ENCODE measurements at regions not wholly inside any gene's neighbourhood (a gene's known extent, or its start where the extent isn't known, plus 50 kb on each side); places are given as distances from the start of the nearest gene placed in this dataset.
"Not testable (repeated sequence)": the region's sequence is repeated elsewhere in the genome, so short reads cannot be mapped to it uniquely, and the experiment has no call there.

GRCh38 chr6:140269591-140270165, 895.2 kb upstream of the CITED2 start:
- DNase-seq: no peak

- DNase-seq: no peak
These were observed 890.0 kb upstream of the CITED2 start for GRCh38 chr6:140264431-140264830.

GRCh38 chr6:140258302-140258701, 883.9 kb upstream of the CITED2 start:
- DNase-seq: not testable (repeated sequence)

GRCh38 chr6:140256248-140256647, 881.8 kb upstream of the CITED2 start:
- no peak for DNase-seq

- DNase-seq: no peak
These were observed 878.6 kb upstream of the CITED2 start for GRCh38 chr6:140253096-140253495.

GRCh38 chr6:140252099-140252498, 877.7 kb upstream of the CITED2 start:
- DNase-seq: no peak

- no peak for DNase-seq
These were observed 871.0 kb upstream of the CITED2 start for GRCh38 chr6:140245296-140246040.

GRCh38 chr6:140237251-140237650, 862.8 kb upstream of the CITED2 start:
- no peak for DNase-seq

GRCh38 chr6:140236732-140237131, 862.3 kb upstream of the CITED2 start:
- no peak for DNase-seq

GRCh38 chr6:140230282-140230681, 855.8 kb upstream of the CITED2 start:
- no peak for DNase-seq

GRCh38 chr6:140228491-140228890, 854.0 kb upstream of the CITED2 start:
- no peak for DNase-seq

GRCh38 chr6:140226637-140227036, 852.2 kb upstream of the CITED2 start:
- no peak for DNase-seq

GRCh38 chr6:140225701-140226436, 851.4 kb upstream of the CITED2 start:
- no peak for DNase-seq

GRCh38 chr6:140217283-140217682, 842.8 kb upstream of the CITED2 start:
- no peak for DNase-seq

GRCh38 chr6:140209775-140210174, 835.3 kb upstream of the CITED2 start:
- no peak for DNase-seq

- no peak for DNase-seq
These were observed 833.8 kb upstream of the CITED2 start for GRCh38 chr6:140208286-140208685.

GRCh38 chr6:140205795-140206593, 831.5 kb upstream of the CITED2 start:
- no peak for DNase-seq

- DNase-seq: no peak
These were observed 829.7 kb upstream of the CITED2 start for GRCh38 chr6:140204154-140204553.

- DNase-seq: peak; percentile 20
These were observed 829.3 kb upstream of the CITED2 start for GRCh38 chr6:140203661-140204147.

- DNase-seq: no peak
These were observed 828.6 kb upstream of the CITED2 start for GRCh38 chr6:140202964-140203515.

- DNase-seq: no peak
These were observed 827.5 kb upstream of the CITED2 start for GRCh38 chr6:140201787-140202458.

- DNase-seq: no peak
These were observed 818.8 kb upstream of the CITED2 start for GRCh38 chr6:140193269-140193668.

All from NCI-H2029 treated with DMSO at 0.1 percent for 48 hours (cell line).